ENCODE measurements at regions not wholly inside any gene's neighbourhood (a gene's known extent, or its start where the extent isn't known, plus 50 kb on each side); places are given as distances from the start of the nearest gene placed in this dataset.

GRCh38 chr12:127984386-127985055 lies 282.4 kb upstream of the TMEM132C start:
- no peaks in the 10 kb centered on the region for H3K27me3 ChIP-seq (ENCODE audit: control insufficient read depth in 2 of 2, insufficient read depth in 2 of 2, low read length in 2 of 2)
- no peaks in the 10 kb centered on the region for H3K9me3 ChIP-seq (ENCODE audit: control insufficient read depth in 2 of 2, low read length in 2 of 2)
- no peak overlapping the region for H3K9ac ChIP-seq (ENCODE audit: low read depth in 1 of 2, low read length in 2 of 2)
- H3K4me1 ChIP-seq (ENCODE audit: control insufficient read depth in 2 of 2, insufficient read depth in 2 of 2, low read length in 2 of 2) = no peaks in the 10 kb centered on the region
- H3K27ac ChIP-seq (ENCODE audit: low read depth in 2 of 2, low read length in 2 of 2) = no peak overlapping the region
- no peaks in the 10 kb centered on the region for H3K36me3 ChIP-seq (ENCODE audit: control insufficient read depth in 2 of 2, insufficient read depth in 2 of 2, low read length in 2 of 2)
- no peak overlapping the region for H3K4me3 ChIP-seq (ENCODE audit: low read length in 2 of 2)

DNA sequence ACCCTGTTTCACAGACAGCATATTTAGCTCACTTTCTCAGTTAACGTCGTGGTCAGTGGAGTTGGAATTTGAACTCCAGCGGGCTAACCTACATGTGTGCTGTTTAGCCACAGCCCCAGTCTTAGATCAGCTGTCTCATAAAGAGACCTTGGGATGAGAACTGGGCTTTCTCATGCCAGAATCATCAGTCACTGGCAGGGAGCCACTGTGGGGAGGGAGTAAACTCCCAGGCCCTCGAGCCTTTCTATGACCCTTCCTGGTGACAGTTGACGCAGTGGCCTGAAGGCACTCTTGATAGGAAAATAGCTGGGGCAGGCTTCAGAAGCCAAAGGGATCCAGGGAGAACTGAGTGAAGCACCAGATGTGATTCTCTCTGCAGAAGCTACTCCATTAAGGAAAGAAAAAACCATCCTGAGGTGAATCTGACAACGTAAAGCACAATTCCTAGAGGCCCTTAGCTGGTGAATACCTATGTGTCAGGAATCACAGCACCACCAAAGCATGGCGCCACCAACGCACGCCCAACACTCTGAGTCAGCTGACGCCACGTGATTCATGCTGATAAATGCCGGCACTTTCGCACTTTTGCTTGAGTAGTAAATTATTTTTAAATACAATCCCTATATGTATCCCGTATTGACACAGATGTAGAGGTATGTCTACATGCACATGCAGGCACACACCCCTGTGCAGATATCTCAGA lies 279.6 kb upstream of the TMEM132C start:
- Histone ChIP-seq H3K27ac (ENCODE audit: low read depth in 2 of 2, low read length in 2 of 2) (no peak overlapping the region), H3K27me3 (ENCODE audit: control insufficient read depth in 2 of 2, insufficient read depth in 2 of 2, low read length in 2 of 2) (no peaks in the 10 kb centered on the region), H3K9me3 (ENCODE audit: control insufficient read depth in 2 of 2, low read length in 2 of 2) (peaks cover 0 to 3% of the 10 kb centered on the region in 2 donors), H3K4me3 (ENCODE audit: low read length in 2 of 2) (no peak overlapping the region), H3K4me1 (ENCODE audit: control insufficient read depth in 2 of 2, insufficient read depth in 2 of 2, low read length in 2 of 2) (no peaks in the 10 kb centered on the region), H3K9ac (ENCODE audit: low read depth in 1 of 2, low read length in 2 of 2) (no peak overlapping the region), H3K36me3 (ENCODE audit: control insufficient read depth in 2 of 2, insufficient read depth in 2 of 2, low read length in 2 of 2) (no peaks in the 10 kb centered on the region)

GRCh38 chr12:127991485-127991884 lies 275.5 kb upstream of the TMEM132C start:
- no peaks in the 10 kb centered on the region for H3K36me3 ChIP-seq (ENCODE audit: control insufficient read depth in 2 of 2, insufficient read depth in 2 of 2, low read length in 2 of 2)

DNA sequence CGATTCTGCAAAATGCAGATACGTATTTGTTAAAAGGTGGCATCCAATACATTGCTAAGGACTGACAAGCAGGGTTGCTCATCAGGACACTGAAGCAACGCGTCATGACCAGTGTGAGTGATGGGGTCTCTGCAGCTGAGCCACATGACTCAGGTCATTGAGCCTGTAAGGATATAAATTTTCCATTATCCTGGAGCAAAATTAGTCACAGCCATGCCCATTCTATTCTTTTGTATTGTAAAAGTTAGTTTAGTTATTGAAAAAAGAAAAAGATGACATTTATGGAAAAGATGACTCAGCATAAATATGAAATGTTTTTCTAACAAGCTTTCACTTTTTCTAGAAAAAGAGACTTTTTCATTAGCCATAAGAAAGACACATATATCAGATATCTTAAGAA lies 268.0 kb upstream of the TMEM132C start:
- H3K4me3 ChIP-seq (ENCODE audit: low read length in 2 of 2) = no peak overlapping the region
- no peaks in the 10 kb centered on the region for H3K36me3 ChIP-seq (ENCODE audit: control insufficient read depth in 2 of 2, insufficient read depth in 2 of 2, low read length in 2 of 2)
- H3K9me3 ChIP-seq (ENCODE audit: control insufficient read depth in 2 of 2, low read length in 2 of 2) = no peaks in the 10 kb centered on the region
- no peaks in the 10 kb centered on the region for H3K27me3 ChIP-seq (ENCODE audit: control insufficient read depth in 2 of 2, insufficient read depth in 2 of 2, low read length in 2 of 2)
- H3K27ac ChIP-seq (ENCODE audit: low read depth in 2 of 2, low read length in 2 of 2) = no peak overlapping the region
- H3K9ac ChIP-seq (ENCODE audit: low read depth in 1 of 2, low read length in 2 of 2) = no peak overlapping the region
- peaks cover 0 to 5% of the 10 kb centered on the region in 2 donors for H3K4me1 ChIP-seq (ENCODE audit: control insufficient read depth in 2 of 2, insufficient read depth in 2 of 2, low read length in 2 of 2)

More at GRCh38 chr12:127991485-127991884, 275.5 kb upstream of the TMEM132C start:
- no peak overlapping the region for H3K27ac ChIP-seq (ENCODE audit: low read depth in 2 of 2, low read length in 2 of 2)
- H3K27me3 ChIP-seq (ENCODE audit: control insufficient read depth in 2 of 2, insufficient read depth in 2 of 2, low read length in 2 of 2) = no peaks in the 10 kb centered on the region
- peaks cover 0 to 3% of the 10 kb centered on the region in 2 donors for H3K9me3 ChIP-seq (ENCODE audit: control insufficient read depth in 2 of 2, low read length in 2 of 2)
- no peak overlapping the region for H3K4me3 ChIP-seq (ENCODE audit: low read length in 2 of 2)
- no peaks in the 10 kb centered on the region for H3K4me1 ChIP-seq (ENCODE audit: control insufficient read depth in 2 of 2, insufficient read depth in 2 of 2, low read length in 2 of 2)
- H3K9ac ChIP-seq (ENCODE audit: low read depth in 1 of 2, low read length in 2 of 2) = no peak overlapping the region

- H3K27me3 ChIP-seq (ENCODE audit: control insufficient read depth in 2 of 2, insufficient read depth in 2 of 2, low read length in 2 of 2) = no peaks in the 10 kb centered on the region
- H3K9ac ChIP-seq (ENCODE audit: low read depth in 1 of 2, low read length in 2 of 2) = no peak overlapping the region
- H3K27ac ChIP-seq (ENCODE audit: low read depth in 2 of 2, low read length in 2 of 2) = no peak overlapping the region
- no peaks in the 10 kb centered on the region for H3K9me3 ChIP-seq (ENCODE audit: control insufficient read depth in 2 of 2, low read length in 2 of 2)
- H3K36me3 ChIP-seq (ENCODE audit: control insufficient read depth in 2 of 2, insufficient read depth in 2 of 2, low read length in 2 of 2) = no peaks in the 10 kb centered on the region
- peaks cover 0 to 3% of the 10 kb centered on the region in 2 donors for H3K4me1 ChIP-seq (ENCODE audit: control insufficient read depth in 2 of 2, insufficient read depth in 2 of 2, low read length in 2 of 2)
- H3K4me3 ChIP-seq (ENCODE audit: low read length in 2 of 2) = no peak overlapping the region
Observed at GRCh38 chr12:128004383-128004938, 262.5 kb upstream of the TMEM132C start.

DNA sequence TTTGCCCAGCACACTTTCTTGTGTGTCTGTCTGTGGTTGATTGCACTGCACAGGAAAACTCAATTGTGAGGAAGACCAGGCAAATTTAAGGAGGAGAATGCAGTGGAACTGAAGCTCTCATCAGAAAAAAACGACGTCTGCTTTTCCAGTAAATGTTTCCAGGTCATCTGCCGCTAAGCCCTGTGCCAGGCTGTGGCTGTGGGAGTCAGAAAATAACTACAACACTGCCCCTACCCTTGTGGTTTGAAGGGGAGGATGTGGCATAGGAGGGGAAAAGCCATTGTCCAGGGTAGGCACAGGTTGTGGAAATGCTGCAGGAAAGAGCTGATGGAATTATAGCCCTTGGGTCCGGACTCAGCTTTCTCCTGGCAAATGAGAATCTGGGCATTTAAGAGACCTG lies 259.7 kb upstream of the TMEM132C start:
- no peaks in the 10 kb centered on the region for H3K9me3 ChIP-seq (ENCODE audit: control insufficient read depth in 2 of 2, low read length in 2 of 2)
- H3K9ac ChIP-seq (ENCODE audit: low read depth in 1 of 2, low read length in 2 of 2) = no peak overlapping the region
- H3K4me1 ChIP-seq (ENCODE audit: control insufficient read depth in 2 of 2, insufficient read depth in 2 of 2, low read length in 2 of 2) = peaks cover 0 to 3% of the 10 kb centered on the region in 2 donors
- no peaks in the 10 kb centered on the region for H3K36me3 ChIP-seq (ENCODE audit: control insufficient read depth in 2 of 2, insufficient read depth in 2 of 2, low read length in 2 of 2)
- no peaks in the 10 kb centered on the region for H3K27me3 ChIP-seq (ENCODE audit: control insufficient read depth in 2 of 2, insufficient read depth in 2 of 2, low read length in 2 of 2)
- no peak overlapping the region for H3K4me3 ChIP-seq (ENCODE audit: low read length in 2 of 2)
- H3K27ac ChIP-seq (ENCODE audit: low read depth in 2 of 2, low read length in 2 of 2) = no peak overlapping the region

DNA sequence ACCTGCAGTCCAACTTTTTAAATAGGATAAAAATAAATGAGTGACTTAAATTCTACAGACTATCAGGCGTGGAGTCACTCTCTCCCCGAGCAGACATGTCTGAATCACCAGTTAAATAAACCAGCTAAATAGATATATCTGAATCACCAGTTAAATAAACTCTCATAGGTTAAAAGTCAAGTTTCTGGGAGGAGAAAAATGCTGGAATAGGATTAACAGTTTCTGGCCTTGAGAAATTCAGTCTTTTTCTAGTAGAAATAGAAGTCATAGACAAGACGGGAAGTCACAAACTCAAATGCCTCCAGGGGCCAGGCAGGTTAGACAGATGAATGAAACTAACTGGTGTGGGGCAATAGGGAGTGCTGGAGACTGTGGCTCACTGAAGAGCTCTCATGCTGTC lies 258.6 kb upstream of the TMEM132C start:
- Histone ChIP-seq H3K36me3 (ENCODE audit: control insufficient read depth in 2 of 2, insufficient read depth in 2 of 2, low read length in 2 of 2) (no peaks in the 10 kb centered on the region), H3K27me3 (ENCODE audit: control insufficient read depth in 2 of 2, insufficient read depth in 2 of 2, low read length in 2 of 2) (no peaks in the 10 kb centered on the region), H3K4me1 (ENCODE audit: control insufficient read depth in 2 of 2, insufficient read depth in 2 of 2, low read length in 2 of 2) (peaks cover 0 to 4% of the 10 kb centered on the region in 2 donors), H3K27ac (ENCODE audit: low read depth in 2 of 2, low read length in 2 of 2) (no peak overlapping the region), H3K9ac (ENCODE audit: low read depth in 1 of 2, low read length in 2 of 2) (no peak overlapping the region), H3K9me3 (ENCODE audit: control insufficient read depth in 2 of 2, low read length in 2 of 2) (no peaks in the 10 kb centered on the region), H3K4me3 (ENCODE audit: low read length in 2 of 2) (no peak overlapping the region)

DNA sequence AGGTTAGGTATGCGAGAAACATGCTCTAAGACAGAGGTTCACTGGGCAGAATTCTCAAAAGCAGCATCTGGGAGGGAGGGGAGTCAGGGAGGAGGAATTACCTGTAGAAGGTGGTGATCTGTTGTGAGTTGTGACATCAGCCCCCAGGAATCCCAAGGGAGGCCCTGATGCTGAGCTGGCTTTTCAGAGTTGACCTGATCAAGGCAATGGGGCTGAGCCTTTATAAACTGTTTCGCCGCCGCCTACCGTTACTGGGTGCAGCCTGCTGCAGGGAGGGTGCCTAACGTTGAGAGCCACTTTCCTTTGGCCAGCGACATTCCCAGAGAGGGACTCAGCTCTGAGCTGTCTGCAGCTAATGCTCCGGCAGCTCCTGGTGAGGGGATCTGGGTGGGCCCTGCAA lies 257.9 kb upstream of the TMEM132C start:
- no peaks in the 10 kb centered on the region for H3K9me3 ChIP-seq (ENCODE audit: control insufficient read depth in 2 of 2, low read length in 2 of 2)
- peaks cover 0 to 7% of the 10 kb centered on the region in 2 donors for H3K4me1 ChIP-seq (ENCODE audit: control insufficient read depth in 2 of 2, insufficient read depth in 2 of 2, low read length in 2 of 2)
- no peaks in the 10 kb centered on the region for H3K36me3 ChIP-seq (ENCODE audit: control insufficient read depth in 2 of 2, insufficient read depth in 2 of 2, low read length in 2 of 2)
- H3K4me3 ChIP-seq (ENCODE audit: low read length in 2 of 2) = no peak overlapping the region
- no peaks in the 10 kb centered on the region for H3K27me3 ChIP-seq (ENCODE audit: control insufficient read depth in 2 of 2, insufficient read depth in 2 of 2, low read length in 2 of 2)
- no peak overlapping the region for H3K27ac ChIP-seq (ENCODE audit: low read depth in 2 of 2, low read length in 2 of 2)
- no peak overlapping the region for H3K9ac ChIP-seq (ENCODE audit: low read depth in 1 of 2, low read length in 2 of 2)

- Histone ChIP-seq H3K4me1 (ENCODE audit: control insufficient read depth in 2 of 2, insufficient read depth in 2 of 2, low read length in 2 of 2) (peaks cover 7 to 19% of the 10 kb centered on the region in 2 donors), H3K9me3 (ENCODE audit: control insufficient read depth in 2 of 2, low read length in 2 of 2) (no peaks in the 10 kb centered on the region), H3K4me3 (ENCODE audit: low read length in 2 of 2) (no peak overlapping the region), H3K27ac (ENCODE audit: low read depth in 2 of 2, low read length in 2 of 2) (peak overlapping the region in 1 of 2 donors; percentile 46), H3K27me3 (ENCODE audit: control insufficient read depth in 2 of 2, insufficient read depth in 2 of 2, low read length in 2 of 2) (no peaks in the 10 kb centered on the region), H3K9ac (ENCODE audit: low read depth in 1 of 2, low read length in 2 of 2) (no peak overlapping the region), H3K36me3 (ENCODE audit: control insufficient read depth in 2 of 2, insufficient read depth in 2 of 2, low read length in 2 of 2) (no peaks in the 10 kb centered on the region)
Observed at GRCh38 chr12:128012110-128012509, 254.9 kb upstream of the TMEM132C start.

GRCh38 chr12:128015276-128015675 lies 251.7 kb upstream of the TMEM132C start:
- peaks cover 7 to 19% of the 10 kb centered on the region in 2 donors for H3K4me1 ChIP-seq (ENCODE audit: control insufficient read depth in 2 of 2, insufficient read depth in 2 of 2, low read length in 2 of 2)
- no peaks in the 10 kb centered on the region for H3K27me3 ChIP-seq (ENCODE audit: control insufficient read depth in 2 of 2, insufficient read depth in 2 of 2, low read length in 2 of 2)

More at GRCh38 chr12:128015276-128015675, 251.7 kb upstream of the TMEM132C start:
- no peak overlapping the region for H3K9ac ChIP-seq (ENCODE audit: low read depth in 1 of 2, low read length in 2 of 2)
- H3K36me3 ChIP-seq (ENCODE audit: control insufficient read depth in 2 of 2, insufficient read depth in 2 of 2, low read length in 2 of 2) = no peaks in the 10 kb centered on the region
- H3K27ac ChIP-seq (ENCODE audit: low read depth in 2 of 2, low read length in 2 of 2) = peak overlapping the region; percentile 82 to 85
- H3K9me3 ChIP-seq (ENCODE audit: control insufficient read depth in 2 of 2, low read length in 2 of 2) = no peaks in the 10 kb centered on the region
- peak overlapping the region in 1 of 2 donors; percentile 42 for H3K4me3 ChIP-seq (ENCODE audit: low read length in 2 of 2)
